GM06990 (cell line): ENCODE measurements at regions not wholly inside any gene's neighbourhood (a gene's known extent, or its start where the extent isn't known, plus 50 kb on each side); places are given as distances from the start of the nearest gene placed in this dataset.

Source experiments
- DNase-seq: peaks from one replicate; pipeline ENCODE4 v3.0.0-alpha.2; 2011; ENCODE audit not compliant: insufficient read length; ENCODE audit errors: extremely low read depth
- H3K27me3 ChIP-seq: replicated peaks from 2 replicates; pipeline ENCODE4 v1.6.0; 2011; ENCODE audit warnings: low read length; ENCODE audit not compliant: control insufficient read depth, insufficient read depth
- H3K36me3 ChIP-seq: 2 replicates; pipeline ENCODE4 v1.5.1; 2011; ENCODE audit warnings: low read length; ENCODE audit not compliant: control insufficient read depth, insufficient read depth
- H3K4me3 ChIP-seq: replicated peaks from 2 replicates; pipeline ENCODE4 v1.5.1; 2011; ENCODE audit warnings: low read depth, mild to moderate bottlenecking, control low read depth, low read length
- CTCF ChIP-seq: IDR thresholded peaks from 2 replicates; pipeline ENCODE4 v1.5.1; 2011; ENCODE audit warnings: low read length, control low read depth, mild to moderate bottlenecking, inconsistent platforms; ENCODE audit not compliant: insufficient read depth, poor library complexity, severe bottlenecking

- TF ChIP-seq CTCF = no peak
- Histone ChIP-seq H3K36me3 (no peaks in the 10 kb centered on the region), H3K27me3 (no peaks in the 10 kb centered on the region), H3K4me3 (no peak overlapping the region)
- no peak for DNase-seq
Measured at GRCh38 chr13:22758245-22758644, 422.5 kb upstream of the SGCG start.

GRCh38 chr13:22761709-22762108 is 419.1 kb upstream of the SGCG start:
- no peak overlapping the region for H3K4me3 ChIP-seq
- no peak for DNase-seq
- H3K27me3 ChIP-seq = no peaks in the 10 kb centered on the region
- no peak for TF ChIP-seq CTCF
- no peaks in the 10 kb centered on the region for H3K36me3 ChIP-seq

- Histone ChIP-seq H3K36me3 (no peaks in the 10 kb centered on the region), H3K4me3 (no peak overlapping the region), H3K27me3 (no peaks in the 10 kb centered on the region)
- no peak for TF ChIP-seq CTCF
- DNase-seq = no peak
Measured at GRCh38 chr13:22765547-22765946, 415.2 kb upstream of the SGCG start.

GRCh38 chr13:22770891-22771290 is 409.9 kb upstream of the SGCG start:
- no peak for DNase-seq
- Histone ChIP-seq H3K36me3 (no peaks in the 10 kb centered on the region), H3K27me3 (no peaks in the 10 kb centered on the region), H3K4me3 (no peak overlapping the region)
- no peak for TF ChIP-seq CTCF

- H3K4me3 ChIP-seq = no peak overlapping the region
- H3K27me3 ChIP-seq = no peaks in the 10 kb centered on the region
- no peaks in the 10 kb centered on the region for H3K36me3 ChIP-seq
- no peak for DNase-seq
- TF ChIP-seq CTCF = no peak
Measured at GRCh38 chr13:22773465-22773864, 407.3 kb upstream of the SGCG start.

GRCh38 chr13:22776394-22777186 is 404.2 kb upstream of the SGCG start:
- Histone ChIP-seq H3K36me3 (no peaks in the 10 kb centered on the region), H3K4me3 (no peak overlapping the region), H3K27me3 (no peaks in the 10 kb centered on the region)
- no peak for DNase-seq
- no peak for TF ChIP-seq CTCF
